ENCODE measurements at regions not wholly inside any gene's neighbourhood (a gene's known extent, or its start where the extent isn't known, plus 50 kb on each side); places are given as distances from the start of the nearest gene placed in this dataset.

DNA sequence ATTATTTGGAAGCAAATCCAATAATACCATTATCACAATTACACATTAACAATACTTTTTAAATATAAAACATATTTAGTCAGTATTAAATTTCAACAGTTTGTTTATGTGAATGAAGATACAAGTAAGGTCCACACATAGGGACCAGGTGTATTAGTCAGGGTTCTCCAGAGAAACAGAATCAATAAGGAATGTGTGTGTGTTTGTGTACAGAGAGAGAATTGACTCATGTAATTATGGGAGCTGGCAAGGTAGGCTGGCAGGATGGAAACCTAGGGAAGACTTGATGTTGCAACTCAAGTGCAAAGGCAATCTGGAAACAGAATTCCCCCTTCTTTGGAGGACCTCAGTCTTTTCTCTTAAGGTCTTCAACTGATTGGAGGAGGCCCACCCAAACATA is 123.2 kb upstream of the OTX2 start:
- TF ChIP-seq, protein P1, sequence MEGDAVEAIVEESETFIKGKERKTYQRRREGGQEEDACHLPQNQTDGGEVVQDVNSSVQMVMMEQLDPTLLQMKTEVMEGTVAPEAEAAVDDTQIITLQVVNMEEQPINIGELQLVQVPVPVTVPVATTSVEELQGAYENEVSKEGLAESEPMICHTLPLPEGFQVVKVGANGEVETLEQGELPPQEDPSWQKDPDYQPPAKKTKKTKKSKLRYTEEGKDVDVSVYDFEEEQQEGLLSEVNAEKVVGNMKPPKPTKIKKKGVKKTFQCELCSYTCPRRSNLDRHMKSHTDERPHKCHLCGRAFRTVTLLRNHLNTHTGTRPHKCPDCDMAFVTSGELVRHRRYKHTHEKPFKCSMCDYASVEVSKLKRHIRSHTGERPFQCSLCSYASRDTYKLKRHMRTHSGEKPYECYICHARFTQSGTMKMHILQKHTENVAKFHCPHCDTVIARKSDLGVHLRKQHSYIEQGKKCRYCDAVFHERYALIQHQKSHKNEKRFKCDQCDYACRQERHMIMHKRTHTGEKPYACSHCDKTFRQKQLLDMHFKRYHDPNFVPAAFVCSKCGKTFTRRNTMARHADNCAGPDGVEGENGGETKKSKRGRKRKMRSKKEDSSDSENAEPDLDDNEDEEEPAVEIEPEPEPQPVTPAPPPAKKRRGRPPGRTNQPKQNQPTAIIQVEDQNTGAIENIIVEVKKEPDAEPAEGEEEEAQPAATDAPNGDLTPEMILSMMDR (IDR thresholded peaks at IDR 0.05; ENCODE audit: low read depth, low read length) = no peak
- TF ChIP-seq POLR2A (IDR thresholded peaks at IDR 0.05; ENCODE audit: extremely low read depth, insufficient read length) (no peak), MYC (IDR thresholded peaks at IDR 0.05; ENCODE audit: low read depth, low read length) (no peak)
- TF ChIP-seq, protein P2, sequence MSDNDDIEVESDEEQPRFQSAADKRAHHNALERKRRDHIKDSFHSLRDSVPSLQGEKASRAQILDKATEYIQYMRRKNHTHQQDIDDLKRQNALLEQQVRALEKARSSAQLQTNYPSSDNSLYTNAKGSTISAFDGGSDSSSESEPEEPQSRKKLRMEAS (IDR thresholded peaks at IDR 0.05; ENCODE audit: low read depth, low read length) = no peak
